T-cell (primary cell): ENCODE measurements at regions not wholly inside any gene's neighbourhood (a gene's known extent, or its start where the extent isn't known, plus 50 kb on each side); places are given as distances from the start of the nearest gene placed in this dataset.

Source experiments
- ATAC-seq, 4 experiments: fragments of 200-7000 bp in 3 of 4; fragments of 150-1000 bp in 1 of 4; cut with Tn5 transposase; replicated peaks in 1 of 4; 1 replicate in 3 of 4; 2 replicates in 1 of 4; pipeline ENCODE4 v1.10.0; 2021; ENCODE audit warnings: moderate library complexity in 3 of 4, mild to moderate bottlenecking in 2 of 4, moderate number of reproducible peaks in 1 of 4
- CTCF ChIA-PET, 2 donors: fragments of 300-600 bp; sonication (Branson Sonifier 250); formaldehyde crosslinking; loops; one replicate each; lab custom pipeline; 2022; ENCODE audit warnings: antibody characterized with exemption in 2 of 2; lab: Charles Lee
- POLR2A ChIA-PET, 2 donors: fragments of 300-600 bp; sonication (Branson Sonifier 250); formaldehyde crosslinking; loops; one replicate each; lab custom pipeline; 2022; ENCODE audit warnings: antibody characterized with exemption in 2 of 2; lab: Charles Lee
- DNase-seq, 35 experiments: peaks; one replicate each; pipeline versions ENCODE4 v3.0.0 to v3.0.0-alpha.2; 2013 to 2023
- H3K27ac ChIP-seq: one replicate; pipeline ENCODE4 v1.5.1; 2013; ENCODE audit warnings: low read length
- H3K27me3 ChIP-seq, 2 experiments: replicated peaks in 1 of 2; 1 replicate in 1 of 2; 2 replicates in 1 of 2; pipeline versions ENCODE4 v1.6.1 to v1.7.0; 2013; ENCODE audit warnings: low read length in 1 of 2, mixed read lengths in 1 of 2; ENCODE audit not compliant: control insufficient read depth in 2 of 2, insufficient read depth in 2 of 2; ENCODE audit errors: extremely low read depth in 1 of 2
- H3K36me3 ChIP-seq, 2 donors: 1 replicate in 1 of 2; 2 replicates in 1 of 2; pipeline versions ENCODE4 v1.6.1 to v1.7.0; 2013; ENCODE audit warnings: low read length in 1 of 2; ENCODE audit not compliant: control insufficient read depth in 2 of 2, insufficient read depth in 1 of 2; ENCODE audit errors: extremely low read depth in 1 of 2
- H3K4me1 ChIP-seq, 2 experiments: 1 replicate in 1 of 2; 2 replicates in 1 of 2; pipeline versions ENCODE4 v1.6.1 to v1.7.0; 2013; ENCODE audit warnings: low read length in 2 of 2, mixed read lengths in 1 of 2; ENCODE audit not compliant: insufficient read depth in 2 of 2, control insufficient read depth in 1 of 2; ENCODE audit errors: extremely low read depth in 1 of 2
- H3K4me3 ChIP-seq, 2 donors: 1 replicate in 1 of 2; 2 replicates in 1 of 2; pipeline versions ENCODE4 v1.5.1 to v1.7.0; 2013; ENCODE audit warnings: mild to moderate bottlenecking in 2 of 2, low read length in 1 of 2, moderate library complexity in 1 of 2; ENCODE audit not compliant: control insufficient read depth in 1 of 2; ENCODE audit errors: extremely low read depth in 1 of 2
- H3K9me3 ChIP-seq: 2 replicates; pipeline ENCODE4 v1.7.0; 2013
- H3K27ac Mint-ChIP-seq, 2 donors: one replicate each; pipeline ENCODE4 v1.8.0; 2020 to 2021; ENCODE audit warnings: mild to moderate bottlenecking in 2 of 2, mixed read lengths in 2 of 2
- H3K27me3 Mint-ChIP-seq, 2 donors: one replicate each; pipeline ENCODE4 v1.8.0; 2021 to 2022; ENCODE audit warnings: mixed read lengths in 2 of 2
- H3K36me3 Mint-ChIP-seq: one replicate; pipeline ENCODE4 v1.8.0; 2021; ENCODE audit warnings: mixed read lengths
- H3K4me1 Mint-ChIP-seq, 3 donors: one replicate each; pipeline ENCODE4 v1.8.0; 2020 to 2022; ENCODE audit warnings: mixed read lengths in 3 of 3, mild to moderate bottlenecking in 1 of 3
- H3K4me3 Mint-ChIP-seq, 3 donors: one replicate each; pipeline ENCODE4 v1.8.0; 2020 to 2022; ENCODE audit warnings: mild to moderate bottlenecking in 3 of 3, mixed read lengths in 3 of 3, moderate library complexity in 3 of 3
- H3K9me3 Mint-ChIP-seq, 3 donors: one replicate each; pipeline ENCODE4 v1.8.0; 2020 to 2022; ENCODE audit warnings: mixed read lengths in 3 of 3
- WGBS: methylation state at CpG from one replicate; pipeline ENCODE4 v1.1.5; 2013; ENCODE audit warnings: missing lambda C conversion rate; ENCODE audit not compliant: insufficient coverage; 5-methylcytosine and 5-hydroxymethylcytosine counted together

- ATAC-seq: no peak
- H3K27ac Mint-ChIP-seq: no peak overlapping the region
- no peaks in the 10 kb centered on the region for H3K4me1 Mint-ChIP-seq
- peaks cover 0 to 3% of the 10 kb centered on the region in 2 donors for H3K27me3 Mint-ChIP-seq
- ChIA-PET POLR2A (no interaction called here), CTCF (no interaction called here)
- no peaks in the 10 kb centered on the region for H3K36me3 ChIP-seq
- H3K27ac ChIP-seq: no peak overlapping the region
- H3K4me3 ChIP-seq: no peak overlapping the region
- no peak overlapping the region for H3K4me3 Mint-ChIP-seq
- H3K27me3 ChIP-seq: no peaks in the 10 kb centered on the region
- no peaks in the 10 kb centered on the region for H3K4me1 ChIP-seq
- no peak for DNase-seq
- no CpG with 5 or more reads among the region's 3 CpGs for WGBS
- peaks cover 0 to 7% (median 0%) of the 10 kb centered on the region in 3 donors for H3K9me3 Mint-ChIP-seq
- H3K9me3 ChIP-seq: no peaks in the 10 kb centered on the region
- no peaks in the 10 kb centered on the region for H3K36me3 Mint-ChIP-seq
Observed at GRCh38 chr11:131290185-131290584, 80.2 kb upstream of the NTM start.

- CTCF ChIA-PET: no interaction called here
- no peaks in the 10 kb centered on the region for H3K36me3 Mint-ChIP-seq
- Histone ChIP-seq H3K27ac (no peak overlapping the region), H3K27me3 (peaks cover 6 to 7% of the 10 kb centered on the region in 2 experiments), H3K36me3 (no peaks in the 10 kb centered on the region), H3K4me1 (no peaks in the 10 kb centered on the region), H3K4me3 (no peak overlapping the region), H3K9me3 (no peaks in the 10 kb centered on the region)
- POLR2A ChIA-PET: no interaction called here
- no peak overlapping the region for H3K4me3 Mint-ChIP-seq
- no peaks in the 10 kb centered on the region for H3K4me1 Mint-ChIP-seq
- H3K27me3 Mint-ChIP-seq: peaks cover 8 to 10% of the 10 kb centered on the region in 2 donors
- WGBS: 67% methylated on average over 5 of the region's 5 CpGs
- ATAC-seq: no peak
- H3K9me3 Mint-ChIP-seq: peaks cover 2 to 9% (median 4%) of the 10 kb centered on the region in 3 donors
- H3K27ac Mint-ChIP-seq: no peak overlapping the region
- DNase-seq: no peak
Observed at GRCh38 chr11:131295986-131296385, 74.4 kb upstream of the NTM start.

- no peak for DNase-seq
- CTCF ChIA-PET: no interaction called here
- Histone ChIP-seq H3K4me1 (no peaks in the 10 kb centered on the region), H3K9me3 (no peaks in the 10 kb centered on the region), H3K27me3 (peaks cover 6 to 7% of the 10 kb centered on the region in 2 experiments), H3K36me3 (no peaks in the 10 kb centered on the region), H3K4me3 (no peak overlapping the region), H3K27ac (no peak overlapping the region)
- Mint-ChIP-seq H3K27ac (no peak overlapping the region), H3K4me1 (no peaks in the 10 kb centered on the region), H3K27me3 (peaks cover 5 to 18% of the 10 kb centered on the region in 2 donors), H3K36me3 (no peaks in the 10 kb centered on the region), H3K9me3 (peaks cover 2 to 4% (median 4%) of the 10 kb centered on the region in 3 donors), H3K4me3 (no peak overlapping the region)
- POLR2A ChIA-PET: no interaction called here
- 61% methylated on average over 4 of the region's 6 CpGs for WGBS
- no peak for ATAC-seq
Observed at GRCh38 chr11:131297441-131297840, 73.0 kb upstream of the NTM start.

GRCh38 chr11:131299598-131300438 is 70.6 kb upstream of the NTM start:
- ChIA-PET POLR2A (no interaction called here), CTCF (no interaction called here)
- Mint-ChIP-seq H3K36me3 (no peaks in the 10 kb centered on the region), H3K27ac (no peak overlapping the region), H3K27me3 (peaks cover 5 to 18% of the 10 kb centered on the region in 2 donors), H3K4me3 (no peak overlapping the region), H3K4me1 (no peaks in the 10 kb centered on the region), H3K9me3 (peaks cover 2 to 10% (median 4%) of the 10 kb centered on the region in 3 donors)
- H3K27me3 ChIP-seq: peaks cover 6 to 7% of the 10 kb centered on the region in 2 experiments
- H3K9me3 ChIP-seq: no peaks in the 10 kb centered on the region
- H3K27ac ChIP-seq: no peak overlapping the region
- WGBS: 37% methylated on average over 10 of the region's 13 CpGs
- no peaks in the 10 kb centered on the region for H3K4me1 ChIP-seq
- no peak for DNase-seq
- H3K4me3 ChIP-seq: no peak overlapping the region
- ATAC-seq: no peak
- H3K36me3 ChIP-seq: no peaks in the 10 kb centered on the region

GRCh38 chr11:131300439-131300717 is 70.0 kb upstream of the NTM start:
- Mint-ChIP-seq H3K4me1 (no peaks in the 10 kb centered on the region), H3K36me3 (no peaks in the 10 kb centered on the region), H3K27me3 (peaks cover 5 to 18% of the 10 kb centered on the region in 2 donors), H3K4me3 (no peak overlapping the region), H3K27ac (no peak overlapping the region), H3K9me3 (peaks cover 2 to 10% (median 4%) of the 10 kb centered on the region in 3 donors)
- no peak overlapping the region for H3K27ac ChIP-seq
- ChIA-PET CTCF (no interaction called here), POLR2A (no interaction called here)
- ATAC-seq (no peak), DNase-seq (no peak)
- 92% methylated on average over 6 of the region's 10 CpGs for WGBS
- H3K4me3 ChIP-seq: no peak overlapping the region
- no peaks in the 10 kb centered on the region for H3K9me3 ChIP-seq
- no peaks in the 10 kb centered on the region for H3K36me3 ChIP-seq
- no peaks in the 10 kb centered on the region for H3K4me1 ChIP-seq
- peaks cover 6 to 7% of the 10 kb centered on the region in 2 experiments for H3K27me3 ChIP-seq

- ChIA-PET CTCF (no interaction called here), POLR2A (no interaction called here)
- Mint-ChIP-seq H3K4me1 (no peaks in the 10 kb centered on the region), H3K27ac (no peak overlapping the region), H3K4me3 (no peak overlapping the region), H3K36me3 (no peaks in the 10 kb centered on the region), H3K27me3 (peaks cover 5 to 18% of the 10 kb centered on the region in 2 donors), H3K9me3 (peaks cover 2 to 10% (median 4%) of the 10 kb centered on the region in 3 donors)
- Histone ChIP-seq H3K36me3 (no peaks in the 10 kb centered on the region), H3K4me1 (no peaks in the 10 kb centered on the region), H3K27me3 (peaks cover 6 to 7% of the 10 kb centered on the region in 2 experiments), H3K4me3 (no peak overlapping the region), H3K27ac (no peak overlapping the region), H3K9me3 (no peaks in the 10 kb centered on the region)
- DNase-seq (no peak), ATAC-seq (no peak)
- 33% methylated on average over 1 of the region's 5 CpGs for WGBS
Observed at GRCh38 chr11:131301306-131301705, 69.1 kb upstream of the NTM start.
